GM23248 (cell line): ENCODE measurements at regions not wholly inside any gene's neighbourhood (a gene's known extent, or its start where the extent isn't known, plus 50 kb on each side); places are given as distances from the start of the nearest gene placed in this dataset.

ENCODE experiments used
- EZH2 ChIP-seq: fragments of 200-600 bp; sonication (generic); IDR thresholded peaks from 2 replicates; pipeline ENCODE4 v1.6.1; 2018; ENCODE audit warnings: antibody characterized with exemption, mild to moderate bottlenecking; ENCODE audit not compliant: insufficient read depth, poor library complexity, severe bottlenecking
- EZH2phosphoT487 ChIP-seq: fragments of 200-600 bp; sonication (generic); IDR thresholded peaks from 2 replicates; pipeline ENCODE4 v1.6.1; 2018; ENCODE audit warnings: antibody characterized with exemption, moderate library complexity, mild to moderate bottlenecking, low read depth; ENCODE audit not compliant: insufficient read depth

DNA sequence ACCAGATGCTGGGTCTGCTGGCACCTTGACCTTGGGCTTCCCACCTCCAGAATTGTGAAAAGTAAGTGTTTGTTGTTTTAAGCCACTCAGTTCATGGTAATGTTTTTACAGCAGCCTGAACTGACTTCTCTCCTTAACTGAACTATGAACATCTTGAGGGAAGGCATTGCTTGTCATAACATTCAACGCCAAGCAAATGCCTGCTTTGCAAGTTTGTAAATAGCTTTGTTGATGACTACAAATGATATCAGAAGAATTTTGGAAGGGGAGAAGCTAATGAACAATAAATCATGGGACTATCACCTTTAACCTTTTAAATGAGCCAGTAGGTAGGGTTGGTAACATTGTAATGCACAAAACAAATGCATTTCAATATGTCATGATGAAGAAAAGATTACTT lies 402.4 kb upstream of the ADARB2 start:
- TF ChIP-seq EZH2phosphoT487 (no peak), EZH2 (no peak)
